Activated CD8-positive, alpha-beta memory T cell treated with anti-CD3 and anti-CD28 coated beads, Interleukin-2, amount 50 U/mL, for 24 hours (primary cell): ENCODE measurements at regions not wholly inside any gene's neighbourhood (a gene's known extent, or its start where the extent isn't known, plus 50 kb on each side); places are given as distances from the start of the nearest gene placed in this dataset.

ENCODE experiments used
- DNase-seq: peaks from one replicate; pipeline ENCODE4 v3.0.0-alpha.2; 2020; ENCODE audit errors: extremely low read depth

- no peak for DNase-seq
These were observed 142.5 kb upstream of the ARID2 start for GRCh38 chr12:45587012-45587411.

DNA sequence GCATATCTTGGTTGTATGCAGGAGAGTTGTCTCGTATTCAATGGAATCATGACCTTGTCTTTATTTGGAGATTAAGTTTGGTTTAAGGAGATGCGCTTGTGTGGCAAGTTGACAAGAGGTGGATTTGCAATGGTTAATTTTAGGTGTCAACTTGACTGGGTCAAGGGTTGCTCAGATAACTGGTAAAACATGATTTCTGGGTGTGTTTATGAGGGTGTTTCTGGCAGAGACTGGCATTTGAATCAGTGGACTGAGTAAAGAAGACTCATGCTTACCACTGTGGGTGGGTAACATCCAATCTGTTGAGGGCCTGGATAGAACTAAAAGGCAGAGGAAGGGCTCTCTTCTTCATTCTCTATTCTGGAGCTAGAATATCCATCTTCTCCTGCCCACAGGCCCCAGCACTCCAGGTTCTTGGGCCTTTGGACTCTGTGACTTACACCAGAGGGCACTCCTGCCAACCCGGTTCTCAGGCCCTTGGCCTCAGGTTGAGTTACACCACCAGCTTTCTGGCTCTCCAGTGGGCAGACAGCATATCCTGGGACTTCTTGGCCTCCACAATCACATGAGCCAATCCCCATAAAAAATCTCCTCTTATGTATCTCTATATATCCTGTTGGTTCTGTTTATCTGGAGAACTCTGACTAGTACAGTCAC lies 141.5 kb upstream of the ARID2 start:
- no peak for DNase-seq

GRCh38 chr12:45590646-45591045 lies 138.9 kb upstream of the ARID2 start:
- DNase-seq: no peak

DNA sequence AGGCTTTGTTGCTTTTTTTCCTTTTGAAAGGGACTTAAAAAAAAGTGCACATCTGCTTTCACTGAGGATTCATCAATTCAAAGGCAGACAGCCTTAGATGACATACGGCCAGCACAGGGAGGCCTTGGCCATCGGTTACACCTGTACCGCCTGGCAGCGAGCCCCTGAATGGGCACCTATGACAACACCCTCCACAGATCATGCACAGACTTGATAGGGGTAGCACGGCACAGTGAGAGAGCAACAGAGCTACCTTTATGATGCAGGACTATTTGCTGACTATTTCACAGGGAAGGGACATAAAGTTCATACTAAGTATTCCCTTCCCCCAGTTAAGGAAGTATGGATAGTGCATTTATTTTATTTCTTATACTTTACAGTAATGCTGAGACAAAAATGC lies 137.9 kb upstream of the ARID2 start:
- no peak for DNase-seq

- DNase-seq: no peak
These were observed 133.1 kb upstream of the ARID2 start for GRCh38 chr12:45596366-45596765.

DNA sequence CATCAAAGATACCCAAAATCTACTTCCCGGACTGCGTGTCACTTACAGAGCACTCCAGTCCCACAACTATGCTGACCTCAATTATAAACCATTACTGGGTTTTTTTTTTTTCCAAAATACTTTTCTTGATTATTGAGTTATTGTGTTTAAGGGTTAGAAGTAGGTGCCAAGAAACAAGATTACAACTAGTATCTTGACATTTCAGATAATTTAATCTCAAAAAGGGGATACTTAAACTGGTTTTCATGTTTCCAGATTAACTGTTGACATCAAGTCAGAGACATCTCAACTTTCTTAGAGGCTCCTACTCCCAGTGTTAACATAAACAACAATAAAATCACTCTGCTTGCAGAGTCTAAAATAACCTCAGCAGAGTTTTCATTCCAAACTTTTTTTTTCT lies 131.2 kb upstream of the ARID2 start:
- no peak for DNase-seq

GRCh38 chr12:45598761-45599160 lies 130.7 kb upstream of the ARID2 start:
- no peak for DNase-seq

DNA sequence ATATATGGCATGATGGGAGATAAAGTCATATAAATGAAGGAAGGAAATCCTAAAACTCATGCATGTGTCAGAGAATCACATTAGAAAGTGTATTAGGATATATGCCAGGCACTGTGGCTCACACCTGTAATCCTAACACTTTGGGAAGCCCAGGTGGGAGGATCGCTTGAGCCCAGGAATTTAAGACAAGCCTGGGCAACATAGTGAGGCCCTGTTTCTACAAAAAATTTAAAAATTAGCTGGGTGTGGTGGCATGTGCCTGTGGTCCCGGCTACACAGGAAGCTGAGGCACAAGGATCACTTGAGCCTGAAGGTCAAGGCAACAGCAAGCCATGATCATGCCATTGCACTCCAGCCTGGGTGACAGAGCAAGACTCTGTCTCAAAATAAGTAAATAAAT lies 130.3 kb upstream of the ARID2 start:
- DNase-seq: no peak

DNA sequence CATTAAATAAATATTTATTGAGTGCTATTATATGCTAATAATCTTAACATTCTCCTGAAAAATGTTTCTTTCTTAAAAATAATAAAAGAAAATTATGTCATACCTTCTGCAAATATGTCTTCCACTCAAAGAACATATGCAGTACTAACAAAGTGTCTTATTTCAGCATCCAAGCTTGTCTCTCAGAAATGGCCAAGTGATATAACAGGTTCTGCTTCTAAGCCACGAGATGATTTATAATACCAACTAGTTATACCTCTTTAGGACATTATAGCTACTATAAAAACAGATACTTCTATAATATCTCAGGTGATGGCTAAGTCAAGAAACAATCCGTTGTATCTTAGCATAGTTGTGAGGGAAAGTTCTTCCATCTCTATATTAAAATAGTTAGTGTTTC lies 128.1 kb upstream of the ARID2 start:
- no peak for DNase-seq

DNA sequence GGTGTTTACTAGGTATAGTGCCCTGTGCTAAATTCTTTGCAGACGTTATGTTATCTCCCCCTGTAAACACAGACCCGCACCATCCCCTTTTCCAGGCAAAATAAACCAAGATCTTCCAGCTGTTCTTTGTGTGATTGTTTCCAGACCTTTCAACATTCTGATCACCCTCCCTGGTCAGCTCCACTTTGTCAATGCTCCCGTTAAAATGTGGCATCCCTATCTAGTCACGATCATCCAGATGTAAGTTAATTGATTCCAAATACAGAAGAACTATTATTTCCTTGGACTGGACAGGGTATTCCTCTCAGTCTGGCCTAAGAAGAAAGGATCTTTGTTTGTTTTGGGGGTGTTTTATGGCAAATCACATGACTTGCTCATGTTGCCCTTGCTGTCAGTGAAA lies 127.6 kb upstream of the ARID2 start:
- no peak for DNase-seq

- no peak for DNase-seq
These were observed 123.9 kb upstream of the ARID2 start for GRCh38 chr12:45605624-45606023.

GRCh38 chr12:45611061-45611460 lies 118.4 kb upstream of the ARID2 start:
- DNase-seq: no peak

DNA sequence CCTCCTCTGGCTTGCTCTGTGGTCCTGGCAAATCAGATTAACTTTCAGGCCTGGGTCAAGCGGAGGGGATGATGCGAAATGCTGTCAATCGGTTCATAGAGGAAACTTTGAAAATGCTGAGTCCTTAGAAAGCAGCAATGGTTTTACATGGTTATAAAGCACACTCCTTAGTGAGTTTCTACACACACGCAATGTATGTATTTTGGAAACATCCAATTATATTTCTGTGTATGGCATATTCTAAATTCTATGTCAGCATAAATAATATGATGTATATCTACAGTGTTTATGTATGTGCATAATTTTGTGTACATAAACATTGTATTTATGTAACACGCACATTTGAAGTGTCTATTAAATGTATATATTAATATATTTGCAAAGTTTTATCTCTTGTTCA lies 118.0 kb upstream of the ARID2 start:
- no peak for DNase-seq

GRCh38 chr12:45612044-45612794 lies 117.3 kb upstream of the ARID2 start:
- DNase-seq: no peak

GRCh38 chr12:45613296-45613695 lies 116.2 kb upstream of the ARID2 start:
- no peak for DNase-seq

DNA sequence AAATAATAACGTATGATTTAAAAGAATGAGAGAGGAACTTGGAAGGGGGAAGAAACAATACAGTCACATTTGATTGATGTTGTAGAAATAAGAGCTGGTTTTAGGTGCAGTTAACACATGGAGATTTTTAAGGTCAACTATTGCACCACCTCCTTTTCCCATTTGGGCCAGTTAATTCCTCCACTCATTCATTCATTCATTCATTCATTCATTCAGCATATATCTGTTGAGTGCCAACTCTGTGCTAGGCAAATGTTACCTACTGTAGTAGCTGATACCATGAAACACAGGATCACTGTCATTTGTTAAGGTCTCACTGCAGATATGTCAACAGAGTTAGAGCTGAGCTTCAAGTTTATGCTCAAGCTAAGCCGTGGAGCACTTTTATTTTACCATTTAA lies 115.7 kb upstream of the ARID2 start:
- no peak for DNase-seq

DNA sequence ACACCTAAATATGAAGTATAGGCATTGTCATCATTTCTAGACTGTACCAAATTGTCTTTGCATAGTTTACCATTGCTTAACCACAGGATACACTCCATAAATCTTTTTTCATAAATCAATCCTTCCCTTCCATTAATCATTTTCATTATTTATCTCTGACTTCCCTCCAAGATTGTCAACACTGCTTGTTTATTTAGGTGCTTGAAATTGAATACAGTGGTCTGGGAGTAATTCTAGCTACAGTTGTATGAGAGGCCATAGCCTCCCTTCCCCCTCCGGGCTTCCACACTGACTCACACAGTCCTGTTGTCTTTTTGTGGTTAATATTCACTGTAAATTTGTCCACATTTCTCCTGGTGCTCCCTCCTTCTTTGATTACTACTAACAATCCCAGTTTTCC lies 114.2 kb upstream of the ARID2 start:
- DNase-seq: no peak

DNA sequence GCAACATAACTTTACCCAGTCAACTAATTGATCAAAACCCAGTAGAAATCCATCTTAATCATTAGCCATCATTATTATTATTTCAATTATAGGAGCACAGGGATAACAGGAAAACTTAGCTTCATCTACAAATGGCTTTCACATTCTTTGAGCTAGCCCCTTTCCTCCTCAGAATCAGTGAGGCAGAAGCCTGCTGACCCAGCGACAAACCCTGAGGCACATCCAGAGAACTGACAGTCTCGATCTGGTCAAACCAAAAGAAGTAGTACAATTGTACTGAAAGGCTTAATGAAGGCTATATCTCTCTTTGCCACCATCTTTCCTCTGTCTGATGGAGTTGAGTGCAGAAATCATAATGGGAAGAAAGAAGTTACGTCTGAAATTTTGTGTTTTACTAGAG lies 109.8 kb upstream of the ARID2 start:
- DNase-seq: no peak

DNA sequence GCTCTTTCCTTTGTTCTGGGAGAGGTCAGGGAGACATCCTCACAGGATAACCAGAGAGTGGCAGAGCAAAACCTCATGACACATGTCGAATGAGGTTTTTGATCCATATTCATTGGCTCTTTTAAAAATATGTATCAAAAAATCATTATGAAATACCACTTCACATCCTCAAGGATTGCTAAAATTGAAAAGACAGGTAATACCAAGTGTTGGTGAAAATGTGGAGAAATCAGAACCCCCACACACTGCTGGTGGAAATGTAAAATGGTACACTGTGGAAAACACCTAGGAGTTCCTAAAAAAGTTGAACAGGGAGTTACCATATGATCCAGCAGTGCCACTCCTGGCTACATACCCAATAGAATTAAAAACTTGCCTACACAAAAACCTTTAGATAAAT lies 107.8 kb upstream of the ARID2 start:
- DNase-seq: no peak

- DNase-seq: no peak
These were observed 107.1 kb upstream of the ARID2 start for GRCh38 chr12:45622210-45622937.

DNA sequence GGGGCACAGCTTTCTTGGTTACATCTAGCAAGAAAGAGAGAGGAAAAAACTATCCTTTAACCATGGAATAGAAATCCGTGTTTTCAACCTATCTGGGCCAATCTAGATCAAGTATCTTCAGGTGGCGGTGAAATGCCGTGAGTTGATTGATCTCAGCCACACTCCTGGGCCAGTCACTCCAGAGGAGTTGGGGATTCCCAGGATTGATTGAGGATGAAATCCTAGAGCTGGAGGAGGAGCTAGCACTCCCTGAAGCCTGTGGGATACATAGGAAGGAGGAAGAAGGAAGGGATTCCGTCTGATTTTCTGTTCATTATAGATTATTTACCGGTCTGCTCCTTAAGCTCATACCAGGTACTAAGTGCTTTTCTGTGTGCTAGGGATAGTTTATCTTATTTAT lies 106.3 kb upstream of the ARID2 start:
- no peak for DNase-seq

- no peak for DNase-seq
These were observed 105.6 kb upstream of the ARID2 start for GRCh38 chr12:45623940-45624339.

DNA sequence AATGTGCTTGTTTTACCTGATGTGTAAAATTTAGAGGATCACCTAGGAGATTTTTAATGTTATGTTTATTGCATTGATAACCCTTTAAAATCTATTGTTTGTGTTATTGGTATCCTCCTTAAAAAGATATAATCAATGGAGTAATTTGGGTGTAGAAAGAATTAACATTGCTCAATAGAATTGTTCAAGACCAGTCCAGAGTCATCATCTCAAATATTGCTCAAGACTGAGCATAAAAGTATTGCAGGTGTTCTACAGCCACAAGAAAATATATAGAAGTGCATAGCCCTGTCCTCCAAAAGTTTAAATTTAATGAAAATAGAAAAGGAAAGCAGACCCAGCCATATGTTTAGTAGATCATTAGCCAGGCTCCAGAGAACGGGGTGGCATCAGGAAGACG lies 102.5 kb upstream of the ARID2 start:
- no peak for DNase-seq
